ENCODE measurements at regions not wholly inside any gene's neighbourhood (a gene's known extent, or its start where the extent isn't known, plus 50 kb on each side); places are given as distances from the start of the nearest gene placed in this dataset.
A peak's percentile ranks its signal among the peaks of the same experiment; 100 is the strongest.

GRCh38 chr14:73782623-73783022 lies 68.4 kb upstream of the PNMA1 start:
- DNase-seq (ENCODE audit: low read depth in 2 of 2), result no peak

GRCh38 chr14:73780896-73781295 lies 66.7 kb upstream of the PNMA1 start:
- DNase-seq (ENCODE audit: low read depth in 2 of 2), result no peak

- no peak for DNase-seq (ENCODE audit: low read depth in 2 of 2)
These were observed 66.2 kb upstream of the PNMA1 start for GRCh38 chr14:73780391-73780790.

GRCh38 chr14:73778736-73779135 lies 64.6 kb upstream of the PNMA1 start:
- no peak for DNase-seq (ENCODE audit: low read depth in 2 of 2)

- DNase-seq (ENCODE audit: low read depth in 2 of 2), result no peak
These were observed 63.2 kb upstream of the PNMA1 start for GRCh38 chr14:73777420-73777819.

GRCh38 chr14:73776194-73776537 lies 62.0 kb upstream of the PNMA1 start:
- no peak for DNase-seq (ENCODE audit: low read depth in 2 of 2)

GRCh38 chr14:73775339-73776193 lies 61.4 kb upstream of the PNMA1 start:
- no peak for DNase-seq (ENCODE audit: low read depth in 2 of 2)

- DNase-seq (ENCODE audit: low read depth in 2 of 2), result no peak
These were observed 60.5 kb upstream of the PNMA1 start for GRCh38 chr14:73774671-73775070.

- DNase-seq (ENCODE audit: low read depth in 2 of 2), result no peak
These were observed 60.0 kb upstream of the PNMA1 start for GRCh38 chr14:73774241-73774570.

GRCh38 chr14:73773441-73774240 lies 59.5 kb upstream of the PNMA1 start:
- no peak for DNase-seq (ENCODE audit: low read depth in 2 of 2)

- DNase-seq (ENCODE audit: low read depth in 2 of 2), result peak; percentile 60 to 71
These were observed 57.9 kb upstream of the PNMA1 start for GRCh38 chr14:73771848-73772638.

GRCh38 chr14:73770977-73771847 lies 57.0 kb upstream of the PNMA1 start:
- no peak for DNase-seq (ENCODE audit: low read depth in 2 of 2)

GRCh38 chr14:73768107-73768506 lies 53.9 kb upstream of the PNMA1 start:
- no peak for DNase-seq (ENCODE audit: low read depth in 2 of 2)

- no peak for DNase-seq (ENCODE audit: low read depth in 2 of 2)
These were observed 50.5 kb upstream of the PNMA1 start for GRCh38 chr14:73764406-73765280.

All from activated CD4-positive, alpha-beta T cell treated with anti-CD3 and anti-CD28 coated beads for 24 hours (primary cell).